Dendritic cell treated with granulocyte-macrophage colony-stimulating factor and Interleukin-4, amounts not matched to agents 40 ng/mL and 50 ng/mL, for 4 days (primary cell): ENCODE measurements at regions not wholly inside any gene's neighbourhood (a gene's known extent, or its start where the extent isn't known, plus 50 kb on each side); places are given as distances from the start of the nearest gene placed in this dataset.
A peak's percentile ranks its signal among the peaks of the same experiment; 100 is the strongest.
"Not testable (repeated sequence)": the region's sequence is repeated elsewhere in the genome, so short reads cannot be mapped to it uniquely, and the experiment has no call there.

Experiments used
- H3K27ac Mint-ChIP-seq: one replicate; pipeline ENCODE4 v1.8.0; 2022; ENCODE audit warnings: mild to moderate bottlenecking, mixed read lengths
- H3K27me3 Mint-ChIP-seq: one replicate; pipeline ENCODE4 v1.8.0; 2022; ENCODE audit warnings: mild to moderate bottlenecking, mixed read lengths
- H3K36me3 Mint-ChIP-seq: one replicate; pipeline ENCODE4 v1.8.0; 2022; ENCODE audit warnings: low read depth, mixed read lengths
- H3K4me1 Mint-ChIP-seq: one replicate; pipeline ENCODE4 v1.8.0; 2022; ENCODE audit warnings: low read depth, mixed read lengths
- H3K4me3 Mint-ChIP-seq: one replicate; pipeline ENCODE4 v1.8.0; 2022; ENCODE audit warnings: mild to moderate bottlenecking, moderate library complexity, mixed read lengths
- H3K9me3 Mint-ChIP-seq: one replicate; pipeline ENCODE4 v1.8.0; 2022; ENCODE audit warnings: mixed read lengths
- intact Hi-C: fragments of 100-400 bp; cut with micrococcal nuclease; formaldehyde crosslinking; loops from one replicate; pipeline ENCODE4 v1.15.0; 2022

- Mint-ChIP-seq H3K4me3 (no peak overlapping the region), H3K9me3 (peaks cover 14% of the 10 kb centered on the region), H3K4me1 (peaks cover 10% of the 10 kb centered on the region), H3K36me3 (peaks cover 15% of the 10 kb centered on the region), H3K27me3 (peaks cover 10% of the 10 kb centered on the region), H3K27ac (no peak overlapping the region)
- intact Hi-C loops, result no loop called here
Observed at GRCh38 chr12:111135293-111135832, 215.0 kb upstream of the MYL2 start.

- Mint-ChIP-seq H3K4me3 (no peak overlapping the region), H3K27ac (no peak overlapping the region), H3K27me3 (no peaks in the 10 kb centered on the region), H3K9me3 (peaks cover 16% of the 10 kb centered on the region), H3K4me1 (peaks cover 49% of the 10 kb centered on the region), H3K36me3 (peaks cover 15% of the 10 kb centered on the region)
- intact Hi-C loops, result no loop called here
Observed at GRCh38 chr12:111130336-111130735, 210.0 kb upstream of the MYL2 start.

GRCh38 chr12:111129149-111129767, 208.9 kb upstream of the MYL2 start:
- H3K27ac Mint-ChIP-seq, result peak overlapping the region; percentile 17
- intact Hi-C loops, result loop anchor here (5.0 kb wide), 1 partner anchor 43 kb away; no protein-coding TSS in a partner anchor
- H3K4me3 Mint-ChIP-seq, result no peak overlapping the region
- no peaks in the 10 kb centered on the region for H3K27me3 Mint-ChIP-seq
- peaks cover 16% of the 10 kb centered on the region for H3K9me3 Mint-ChIP-seq
- peaks cover 15% of the 10 kb centered on the region for H3K36me3 Mint-ChIP-seq
- peaks cover 56% of the 10 kb centered on the region for H3K4me1 Mint-ChIP-seq

- H3K27me3 Mint-ChIP-seq, result no peaks in the 10 kb centered on the region
Observed at GRCh38 chr12:111126331-111126730, 206.0 kb upstream of the MYL2 start.

GRCh38 chr12:111124183-111124582, 203.8 kb upstream of the MYL2 start:
- peaks cover 62% of the 10 kb centered on the region for H3K4me1 Mint-ChIP-seq
- no peaks in the 10 kb centered on the region for H3K27me3 Mint-ChIP-seq
- no peak overlapping the region for H3K27ac Mint-ChIP-seq
- intact Hi-C loops, result no loop called here
- H3K4me3 Mint-ChIP-seq, result no peak overlapping the region
- H3K9me3 Mint-ChIP-seq, result no peaks in the 10 kb centered on the region
- no peaks in the 10 kb centered on the region for H3K36me3 Mint-ChIP-seq

More at GRCh38 chr12:111126331-111126730, 206.0 kb upstream of the MYL2 start:
- H3K4me1 Mint-ChIP-seq, result peaks cover 72% of the 10 kb centered on the region
- peak overlapping the region; percentile 80 for H3K27ac Mint-ChIP-seq
- intact Hi-C loops, result loop anchor here (5.0 kb wide), 1 partner anchor 46 kb away; no protein-coding TSS in a partner anchor
- H3K4me3 Mint-ChIP-seq, result no peak overlapping the region
- peaks cover 9% of the 10 kb centered on the region for H3K36me3 Mint-ChIP-seq
- H3K9me3 Mint-ChIP-seq, result peaks cover 11% of the 10 kb centered on the region

GRCh38 chr12:111123390-111123789, 203.0 kb upstream of the MYL2 start:
- H3K4me3 Mint-ChIP-seq, result no peak overlapping the region
- H3K36me3 Mint-ChIP-seq, result no peaks in the 10 kb centered on the region
- H3K4me1 Mint-ChIP-seq, result peaks cover 56% of the 10 kb centered on the region
- H3K9me3 Mint-ChIP-seq, result no peaks in the 10 kb centered on the region
- H3K27ac Mint-ChIP-seq, result peak overlapping the region; percentile 57
- H3K27me3 Mint-ChIP-seq, result no peaks in the 10 kb centered on the region
- intact Hi-C loops, result no loop called here

GRCh38 chr12:111122458-111122878, 202.1 kb upstream of the MYL2 start:
- H3K4me1 Mint-ChIP-seq, result peaks cover 48% of the 10 kb centered on the region
- H3K9me3 Mint-ChIP-seq, result no peaks in the 10 kb centered on the region
- H3K4me3 Mint-ChIP-seq, result no peak overlapping the region
- peak overlapping the region; percentile 57 for H3K27ac Mint-ChIP-seq
- no peaks in the 10 kb centered on the region for H3K27me3 Mint-ChIP-seq
- intact Hi-C loops, result no loop called here
- no peaks in the 10 kb centered on the region for H3K36me3 Mint-ChIP-seq

GRCh38 chr12:111121840-111122239, 201.5 kb upstream of the MYL2 start:
- Mint-ChIP-seq H3K27ac (no peak overlapping the region), H3K4me3 (no peak overlapping the region), H3K4me1 (peaks cover 42% of the 10 kb centered on the region), H3K36me3 (no peaks in the 10 kb centered on the region), H3K27me3 (no peaks in the 10 kb centered on the region), H3K9me3 (no peaks in the 10 kb centered on the region)
- intact Hi-C loops, result no loop called here

GRCh38 chr12:111120578-111120977, 200.2 kb upstream of the MYL2 start:
- Mint-ChIP-seq H3K4me3 (no peak overlapping the region), H3K4me1 (peaks cover 37% of the 10 kb centered on the region), H3K27me3 (no peaks in the 10 kb centered on the region), H3K27ac (no peak overlapping the region), H3K36me3 (no peaks in the 10 kb centered on the region), H3K9me3 (no peaks in the 10 kb centered on the region)
- intact Hi-C loops, result no loop called here

GRCh38 chr12:111117017-111117416, 196.6 kb upstream of the MYL2 start:
- H3K27ac Mint-ChIP-seq, result no peak overlapping the region
- H3K4me3 Mint-ChIP-seq, result no peak overlapping the region
- H3K36me3 Mint-ChIP-seq, result no peaks in the 10 kb centered on the region
- peaks cover 30% of the 10 kb centered on the region for H3K4me1 Mint-ChIP-seq
- no peaks in the 10 kb centered on the region for H3K9me3 Mint-ChIP-seq
- intact Hi-C loops, result no loop called here
- H3K27me3 Mint-ChIP-seq, result no peaks in the 10 kb centered on the region

- H3K36me3 Mint-ChIP-seq, H3K27me3 Mint-ChIP-seq, H3K27ac Mint-ChIP-seq, H3K9me3 Mint-ChIP-seq, H3K4me3 Mint-ChIP-seq, intact Hi-C loops: not testable (repeated sequence)
- H3K4me1 Mint-ChIP-seq, result peaks cover 51% of the 10 kb centered on the region
Observed at GRCh38 chr12:111113313-111113712, 192.9 kb upstream of the MYL2 start.

- intact Hi-C loops, result no loop called here
- H3K4me1 Mint-ChIP-seq, result peaks cover 51% of the 10 kb centered on the region
Observed at GRCh38 chr12:111112311-111113098, 192.1 kb upstream of the MYL2 start.

GRCh38 chr12:111111681-111112080, 191.3 kb upstream of the MYL2 start:
- H3K36me3 Mint-ChIP-seq, result no peaks in the 10 kb centered on the region
- peak overlapping the region; percentile 49 for H3K4me3 Mint-ChIP-seq
- peaks cover 53% of the 10 kb centered on the region for H3K4me1 Mint-ChIP-seq
- intact Hi-C loops, result no loop called here
- peak overlapping the region; percentile 78 for H3K27ac Mint-ChIP-seq
- H3K27me3 Mint-ChIP-seq, result peaks cover 2% of the 10 kb centered on the region
- no peaks in the 10 kb centered on the region for H3K9me3 Mint-ChIP-seq

More at GRCh38 chr12:111112311-111113098, 192.1 kb upstream of the MYL2 start:
- peaks cover 2% of the 10 kb centered on the region for H3K27me3 Mint-ChIP-seq
- H3K4me3 Mint-ChIP-seq, result no peak overlapping the region
- no peaks in the 10 kb centered on the region for H3K9me3 Mint-ChIP-seq
- no peaks in the 10 kb centered on the region for H3K36me3 Mint-ChIP-seq
- peak overlapping the region; percentile 78 for H3K27ac Mint-ChIP-seq

GRCh38 chr12:111110556-111110955, 190.2 kb upstream of the MYL2 start:
- Mint-ChIP-seq H3K36me3 (no peaks in the 10 kb centered on the region), H3K4me1 (peaks cover 49% of the 10 kb centered on the region), H3K9me3 (no peaks in the 10 kb centered on the region), H3K27me3 (peaks cover 2% of the 10 kb centered on the region), H3K4me3 (no peak overlapping the region), H3K27ac (no peak overlapping the region)
- intact Hi-C loops, result no loop called here
